Neural cell (in vitro differentiated cells): ENCODE measurements at regions not wholly inside any gene's neighbourhood (a gene's known extent, or its start where the extent isn't known, plus 50 kb on each side); places are given as distances from the start of the nearest gene placed in this dataset.

ENCODE experiments used
- H2AFZ ChIP-seq: fragments of 200-600, 300-800 bp; sonication (generic), shearing (Covaris generic); 2 replicates; pipeline ENCODE4 v1.6.0; 2014; ENCODE audit warnings: low read depth, mild to moderate bottlenecking, antibody characterized with exemption, low read length, moderate library complexity
- H3F3A ChIP-seq: fragments of 200-600 bp; shearing (Covaris generic); 2 replicates; pipeline ENCODE4 v1.6.1; 2016; ENCODE audit warnings: mild to moderate bottlenecking, moderate library complexity, mixed read lengths, antibody characterized with exemption, low read length; ENCODE audit not compliant: insufficient read depth, poor library complexity, severe bottlenecking
- H3K27ac ChIP-seq: fragments of 200-600, 300-800 bp; sonication (generic), shearing (Covaris generic); 2 replicates; pipeline ENCODE4 v1.5.1; 2014; ENCODE audit warnings: mild to moderate bottlenecking, low read length, moderate library complexity
- H3K27me3 ChIP-seq: fragments of 300-800, 200-600 bp; sonication (generic), shearing (Covaris generic); 2 replicates; pipeline ENCODE4 v1.6.0; 2014; ENCODE audit warnings: mild to moderate bottlenecking, low read depth, low read length, moderate library complexity; ENCODE audit not compliant: insufficient read depth
- H3K36me3 ChIP-seq: fragments of 300-800, 200-600 bp; sonication (generic), shearing (Covaris generic); 2 replicates; pipeline ENCODE4 v1.5.1; 2014; ENCODE audit warnings: mild to moderate bottlenecking, antibody characterized with exemption, low read length, moderate library complexity; ENCODE audit not compliant: insufficient read depth
- H3K4me2 ChIP-seq: fragments of 300-800, 200-600 bp; sonication (generic), shearing (Covaris generic); 2 replicates; pipeline ENCODE4 v1.6.0; 2014; ENCODE audit warnings: mild to moderate bottlenecking, low read length
- H3K4me3 ChIP-seq: fragments of 300-800, 200-600 bp; sonication (generic), shearing (Covaris generic); 2 replicates; pipeline ENCODE4 v1.5.1; 2014; ENCODE audit warnings: mild to moderate bottlenecking, low read length, moderate library complexity
- H3K79me2 ChIP-seq: fragments of 200-600 bp; shearing (Covaris generic); replicated peaks from 2 replicates; pipeline ENCODE4 v1.6.0; 2014; ENCODE audit warnings: mild to moderate bottlenecking, low read length, moderate library complexity; ENCODE audit not compliant: insufficient read depth
- H3K9ac ChIP-seq: fragments of 300-800, 200-600 bp; sonication (generic), shearing (Covaris generic); 2 replicates; pipeline ENCODE4 v1.6.1; 2016; ENCODE audit warnings: mild to moderate bottlenecking, low read length, mixed read lengths
- H3K9me2 ChIP-seq: fragments of 200-600 bp; shearing (Covaris generic); 2 replicates; pipeline ENCODE4 v1.6.1; 2016; ENCODE audit warnings: mild to moderate bottlenecking, low read length, mixed read lengths; ENCODE audit not compliant: insufficient read depth
- H3K9me3 ChIP-seq: fragments of 200-600, 300-800 bp; sonication (generic), shearing (Covaris generic); 2 replicates; pipeline ENCODE4 v1.6.1; 2016; ENCODE audit warnings: mild to moderate bottlenecking, mixed run types, low read length, moderate library complexity, mixed read lengths
- H4K20me1 ChIP-seq: fragments of 200-600 bp; shearing (Covaris generic); 2 replicates; pipeline ENCODE4 v1.6.1; 2016; ENCODE audit warnings: mild to moderate bottlenecking, mixed run types; ENCODE audit not compliant: insufficient read depth
- EP300 ChIP-seq: fragments of 450-650 bp; conservative IDR thresholded peaks from 2 replicates; pipeline ENCODE4 v1.6.1; 2014; ENCODE audit warnings: antibody characterized with exemption, mild to moderate bottlenecking, moderate library complexity; ENCODE audit not compliant: poor library complexity, severe bottlenecking
- EZH2 ChIP-seq: fragments of 200-600, 300-800 bp; shearing (Covaris generic), sonication (generic); IDR thresholded peaks from 2 replicates; pipeline ENCODE4 v1.6.1; 2014; ENCODE audit warnings: antibody characterized with exemption, low read length, borderline replicate concordance, mild to moderate bottlenecking; ENCODE audit not compliant: insufficient read depth, poor library complexity, severe bottlenecking
- MXI1 ChIP-seq: fragments of 450-650 bp; conservative IDR thresholded peaks from 2 replicates; pipeline ENCODE4 v1.6.1; 2014; ENCODE audit warnings: antibody characterized with exemption, mild to moderate bottlenecking; ENCODE audit not compliant: poor library complexity, severe bottlenecking
- POLR2AphosphoS5 ChIP-seq: IDR thresholded peaks from 2 replicates; pipeline ENCODE4 v1.6.1; 2012
- RAD21 ChIP-seq: fragments of 450-650 bp; conservative IDR thresholded peaks from 2 replicates; pipeline ENCODE4 v1.6.1; 2014; ENCODE audit warnings: antibody characterized with exemption, mild to moderate bottlenecking, moderate library complexity
- SMC3 ChIP-seq: fragments of 450-650 bp; conservative IDR thresholded peaks from 2 replicates; pipeline ENCODE4 v1.6.1; 2014; ENCODE audit warnings: antibody characterized with exemption, mild to moderate bottlenecking, moderate library complexity; ENCODE audit not compliant: poor library complexity
- TAF1 ChIP-seq: IDR thresholded peaks from 2 replicates; pipeline ENCODE4 v1.6.1; 2012; ENCODE audit warnings: low read depth
- TF ChIP-seq, protein P1 (sequence below): IDR thresholded peaks from 2 replicates; pipeline ENCODE4 v1.6.1; 2012; ENCODE audit warnings: borderline replicate concordance
- TF ChIP-seq, protein P2 (sequence below): fragments of 450-650 bp; IDR thresholded peaks from 2 replicates; pipeline ENCODE4 v1.5.1; 2014; ENCODE audit warnings: antibody characterized with exemption, mild to moderate bottlenecking, moderate library complexity; ENCODE audit not compliant: poor library complexity, severe bottlenecking

GRCh38 chr5:68440245-68440644 lies 224.7 kb downstream of the PIK3R1 start:
- Histone ChIP-seq H3K79me2 (no peaks in the 10 kb centered on the region), H3K27ac (no peak overlapping the region), H2AFZ (no peak overlapping the region), H3K9me2 (no peaks in the 10 kb centered on the region), H3K36me3 (no peaks in the 10 kb centered on the region), H4K20me1 (no peaks in the 10 kb centered on the region), H3K27me3 (no peaks in the 10 kb centered on the region), H3K4me2 (no peak overlapping the region), H3F3A (no peaks in the 10 kb centered on the region), H3K4me3 (no peak overlapping the region), H3K9ac (no peak overlapping the region), H3K9me3 (no peaks in the 10 kb centered on the region)
- TF ChIP-seq EP300 (no peak), POLR2AphosphoS5 (no peak), SMC3 (no peak), EZH2 (no peak), MXI1 (no peak), TAF1 (no peak), RAD21 (no peak)
- TF ChIP-seq, protein P1, sequence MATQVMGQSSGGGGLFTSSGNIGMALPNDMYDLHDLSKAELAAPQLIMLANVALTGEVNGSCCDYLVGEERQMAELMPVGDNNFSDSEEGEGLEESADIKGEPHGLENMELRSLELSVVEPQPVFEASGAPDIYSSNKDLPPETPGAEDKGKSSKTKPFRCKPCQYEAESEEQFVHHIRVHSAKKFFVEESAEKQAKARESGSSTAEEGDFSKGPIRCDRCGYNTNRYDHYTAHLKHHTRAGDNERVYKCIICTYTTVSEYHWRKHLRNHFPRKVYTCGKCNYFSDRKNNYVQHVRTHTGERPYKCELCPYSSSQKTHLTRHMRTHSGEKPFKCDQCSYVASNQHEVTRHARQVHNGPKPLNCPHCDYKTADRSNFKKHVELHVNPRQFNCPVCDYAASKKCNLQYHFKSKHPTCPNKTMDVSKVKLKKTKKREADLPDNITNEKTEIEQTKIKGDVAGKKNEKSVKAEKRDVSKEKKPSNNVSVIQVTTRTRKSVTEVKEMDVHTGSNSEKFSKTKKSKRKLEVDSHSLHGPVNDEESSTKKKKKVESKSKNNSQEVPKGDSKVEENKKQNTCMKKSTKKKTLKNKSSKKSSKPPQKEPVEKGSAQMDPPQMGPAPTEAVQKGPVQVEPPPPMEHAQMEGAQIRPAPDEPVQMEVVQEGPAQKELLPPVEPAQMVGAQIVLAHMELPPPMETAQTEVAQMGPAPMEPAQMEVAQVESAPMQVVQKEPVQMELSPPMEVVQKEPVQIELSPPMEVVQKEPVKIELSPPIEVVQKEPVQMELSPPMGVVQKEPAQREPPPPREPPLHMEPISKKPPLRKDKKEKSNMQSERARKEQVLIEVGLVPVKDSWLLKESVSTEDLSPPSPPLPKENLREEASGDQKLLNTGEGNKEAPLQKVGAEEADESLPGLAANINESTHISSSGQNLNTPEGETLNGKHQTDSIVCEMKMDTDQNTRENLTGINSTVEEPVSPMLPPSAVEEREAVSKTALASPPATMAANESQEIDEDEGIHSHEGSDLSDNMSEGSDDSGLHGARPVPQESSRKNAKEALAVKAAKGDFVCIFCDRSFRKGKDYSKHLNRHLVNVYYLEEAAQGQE = no peak
- TF ChIP-seq, protein P2, sequence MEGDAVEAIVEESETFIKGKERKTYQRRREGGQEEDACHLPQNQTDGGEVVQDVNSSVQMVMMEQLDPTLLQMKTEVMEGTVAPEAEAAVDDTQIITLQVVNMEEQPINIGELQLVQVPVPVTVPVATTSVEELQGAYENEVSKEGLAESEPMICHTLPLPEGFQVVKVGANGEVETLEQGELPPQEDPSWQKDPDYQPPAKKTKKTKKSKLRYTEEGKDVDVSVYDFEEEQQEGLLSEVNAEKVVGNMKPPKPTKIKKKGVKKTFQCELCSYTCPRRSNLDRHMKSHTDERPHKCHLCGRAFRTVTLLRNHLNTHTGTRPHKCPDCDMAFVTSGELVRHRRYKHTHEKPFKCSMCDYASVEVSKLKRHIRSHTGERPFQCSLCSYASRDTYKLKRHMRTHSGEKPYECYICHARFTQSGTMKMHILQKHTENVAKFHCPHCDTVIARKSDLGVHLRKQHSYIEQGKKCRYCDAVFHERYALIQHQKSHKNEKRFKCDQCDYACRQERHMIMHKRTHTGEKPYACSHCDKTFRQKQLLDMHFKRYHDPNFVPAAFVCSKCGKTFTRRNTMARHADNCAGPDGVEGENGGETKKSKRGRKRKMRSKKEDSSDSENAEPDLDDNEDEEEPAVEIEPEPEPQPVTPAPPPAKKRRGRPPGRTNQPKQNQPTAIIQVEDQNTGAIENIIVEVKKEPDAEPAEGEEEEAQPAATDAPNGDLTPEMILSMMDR = no peak

DNA sequence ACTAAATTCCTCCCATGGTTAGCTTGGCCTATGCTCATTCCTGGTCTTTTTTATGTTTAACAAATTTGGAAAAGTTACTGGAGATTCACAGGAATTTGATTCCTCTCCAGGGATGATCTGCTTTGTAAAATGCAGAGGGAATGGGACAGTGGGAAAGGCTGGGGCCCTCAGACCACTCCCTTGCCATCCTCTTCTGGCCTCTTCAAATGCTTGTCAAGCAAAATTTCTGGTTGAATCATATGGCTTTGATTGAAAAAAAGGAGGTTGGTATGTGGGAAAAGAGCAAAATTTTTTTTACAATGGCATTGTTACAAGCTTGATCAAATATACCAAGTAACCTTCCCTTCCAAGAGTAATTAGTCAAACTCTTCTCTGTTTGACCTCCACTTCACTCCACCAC lies 225.1 kb downstream of the PIK3R1 start:
- H3K4me2 ChIP-seq = no peak overlapping the region
- H3K79me2 ChIP-seq = no peaks in the 10 kb centered on the region
- H3K36me3 ChIP-seq = no peaks in the 10 kb centered on the region
- no peaks in the 10 kb centered on the region for H4K20me1 ChIP-seq
- no peaks in the 10 kb centered on the region for H3F3A ChIP-seq
- no peak overlapping the region for H3K9ac ChIP-seq
- no peak overlapping the region for H2AFZ ChIP-seq
- no peaks in the 10 kb centered on the region for H3K9me2 ChIP-seq
- H3K4me3 ChIP-seq = no peak overlapping the region
- H3K9me3 ChIP-seq = no peaks in the 10 kb centered on the region
- no peak overlapping the region for H3K27ac ChIP-seq
- TF ChIP-seq SMC3 (no peak), EZH2 (no peak), MXI1 (no peak), POLR2AphosphoS5 (no peak), RAD21 (no peak), TAF1 (no peak), EP300 (no peak)
- TF ChIP-seq, protein P2 = no peak
- TF ChIP-seq, protein P1 = no peak
- no peaks in the 10 kb centered on the region for H3K27me3 ChIP-seq
